ENCODE measurements at regions not wholly inside any gene's neighbourhood (a gene's known extent, or its start where the extent isn't known, plus 50 kb on each side); places are given as distances from the start of the nearest gene placed in this dataset.

DNA sequence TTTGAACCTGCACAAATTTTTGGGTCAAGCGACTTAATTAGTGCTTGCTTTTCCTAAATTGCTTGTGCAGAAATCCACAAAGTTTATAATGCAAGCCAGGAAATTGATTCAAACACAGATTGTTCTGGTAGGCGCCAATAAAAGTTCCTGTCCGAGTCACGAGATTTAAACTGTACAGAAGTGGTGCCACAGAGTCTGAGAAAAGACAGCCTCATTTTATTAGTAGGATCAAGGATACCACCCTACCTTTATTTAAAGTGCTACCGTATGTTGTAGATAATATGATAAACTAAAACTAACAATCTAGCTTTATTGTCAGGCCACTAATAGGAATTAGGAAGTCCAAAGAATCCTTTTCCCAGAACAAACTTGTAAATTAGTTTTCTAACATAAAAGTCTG lies 696.7 kb downstream of the TNS3 start (continued):
- TF ChIP-seq, protein P1, sequence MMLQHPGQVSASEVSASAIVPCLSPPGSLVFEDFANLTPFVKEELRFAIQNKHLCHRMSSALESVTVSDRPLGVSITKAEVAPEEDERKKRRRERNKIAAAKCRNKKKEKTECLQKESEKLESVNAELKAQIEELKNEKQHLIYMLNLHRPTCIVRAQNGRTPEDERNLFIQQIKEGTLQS (IDR thresholded peaks at IDR 0.05), result no peak
- TF ChIP-seq ZBTB33 (IDR thresholded peaks at IDR 0.05), result no peak

DNA sequence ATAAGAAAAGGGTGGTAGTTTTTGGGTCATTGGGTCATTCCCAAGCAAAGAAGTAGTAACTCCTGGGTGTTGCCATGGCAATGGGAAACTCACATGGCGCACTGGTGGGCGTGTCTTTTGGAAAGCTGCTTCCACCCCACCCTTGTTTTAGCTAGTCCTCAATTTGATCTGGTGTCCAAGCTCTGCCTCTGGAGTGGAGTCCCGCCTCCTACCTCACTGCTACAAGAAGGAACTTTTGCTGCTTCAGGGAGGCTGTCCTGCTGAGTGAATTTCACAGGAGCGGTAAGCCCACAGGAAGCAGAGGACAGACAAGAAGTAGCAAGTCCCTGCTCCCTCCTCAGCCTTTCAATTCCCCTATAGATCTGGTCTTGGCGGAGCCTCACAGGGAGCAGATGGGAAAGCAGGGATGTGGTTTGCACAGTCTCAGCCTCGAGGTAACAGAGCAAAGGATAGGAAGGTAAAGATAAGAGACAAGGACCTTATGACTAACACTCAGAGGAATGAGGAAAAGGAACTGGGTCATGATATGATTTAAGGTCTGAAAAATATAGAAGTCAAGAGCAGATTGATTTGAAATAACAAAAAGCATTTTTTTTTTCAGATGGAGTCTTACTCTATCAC lies 700.3 kb downstream of the TNS3 start:
- H3K9me3 ChIP-seq (ENCODE audit: control insufficient read depth in 4 of 4, low read length in 3 of 4), result no peaks in the 10 kb centered on the region
- no peaks in the 10 kb centered on the region for H3K4me1 ChIP-seq (ENCODE audit: control insufficient read depth in 4 of 4, insufficient read depth in 4 of 4, low read length in 3 of 4)
- no peak overlapping the region for H3K4me3 ChIP-seq (ENCODE audit: low read depth in 1 of 3, low read length in 3 of 3)
- no peak for DNase-seq (ENCODE audit: low spot score)
- no peak overlapping the region for H3K27ac ChIP-seq (ENCODE audit: low read depth in 1 of 2, low read length in 2 of 2)
- H3K36me3 ChIP-seq (ENCODE audit: control insufficient read depth in 4 of 4, insufficient read depth in 3 of 4, low read depth in 1 of 4, low read length in 3 of 4), result no peaks in the 10 kb centered on the region
- no peak overlapping the region for H3K9ac ChIP-seq (ENCODE audit: low read depth in 1 of 2, low read length in 2 of 2)
- 85% methylated on average over 6 of the region's 6 CpGs for WGBS
- no peaks in the 10 kb centered on the region for H3K27me3 ChIP-seq (ENCODE audit: control insufficient read depth in 4 of 4, insufficient read depth in 4 of 4, low read length in 3 of 4)
- TF ChIP-seq SP1 (IDR thresholded peaks at IDR 0.05) (no peak), TAF1 (conservative IDR thresholded peaks at IDR 0.05) (no peak), HNF4A (conservative IDR thresholded peaks at IDR 0.05) (no peak), EGR1 (IDR thresholded peaks at IDR 0.05; ENCODE audit: low read depth in 2 of 2) (no peak), GABPA (IDR thresholded peaks at IDR 0.05 in 1 of 2, conservative IDR thresholded peaks at IDR 0.05 in 1 of 2) (no peak)

- H3K27ac ChIP-seq (ENCODE audit: low read depth in 1 of 2, low read length in 2 of 2), result no peak overlapping the region
- WGBS, result 82% methylated on average over 7 of the region's 7 CpGs
- no peaks in the 10 kb centered on the region for H3K36me3 ChIP-seq (ENCODE audit: control insufficient read depth in 4 of 4, insufficient read depth in 3 of 4, low read depth in 1 of 4, low read length in 3 of 4)
- no peak overlapping the region for H3K9ac ChIP-seq (ENCODE audit: low read depth in 1 of 2, low read length in 2 of 2)
- H3K4me3 ChIP-seq (ENCODE audit: low read depth in 1 of 3, low read length in 3 of 3), result no peak overlapping the region
- H3K4me1 ChIP-seq (ENCODE audit: control insufficient read depth in 4 of 4, insufficient read depth in 4 of 4, low read length in 3 of 4), result no peaks in the 10 kb centered on the region
- H3K9me3 ChIP-seq (ENCODE audit: control insufficient read depth in 4 of 4, low read length in 3 of 4), result no peaks in the 10 kb centered on the region
- no peak for DNase-seq (ENCODE audit: low spot score)
- H3K27me3 ChIP-seq (ENCODE audit: control insufficient read depth in 4 of 4, insufficient read depth in 4 of 4, low read length in 3 of 4), result no peaks in the 10 kb centered on the region
- no peak for TF ChIP-seq CTCF (IDR thresholded peaks at IDR 0.05; ENCODE audit: low read depth, low read length, missing input control)
- TF ChIP-seq FOXA2 (IDR thresholded peaks at IDR 0.05), result no peak
- TF ChIP-seq, protein P1 (IDR thresholded peaks at IDR 0.05), result no peak
- TF ChIP-seq SP1 (IDR thresholded peaks at IDR 0.05), result no peak
- no peak for TF ChIP-seq RXRA (IDR thresholded peaks at IDR 0.05)
- TF ChIP-seq ZBTB33 (IDR thresholded peaks at IDR 0.05), result no peak
- no peak for TF ChIP-seq RAD21 (IDR thresholded peaks at IDR 0.05)
- no peak for TF ChIP-seq HNF4G (IDR thresholded peaks at IDR 0.05)
- no peak for TF ChIP-seq FOXA1 (IDR thresholded peaks at IDR 0.05)
- no peak for TF ChIP-seq TAF1 (conservative IDR thresholded peaks at IDR 0.05)
- TF ChIP-seq, protein P2, sequence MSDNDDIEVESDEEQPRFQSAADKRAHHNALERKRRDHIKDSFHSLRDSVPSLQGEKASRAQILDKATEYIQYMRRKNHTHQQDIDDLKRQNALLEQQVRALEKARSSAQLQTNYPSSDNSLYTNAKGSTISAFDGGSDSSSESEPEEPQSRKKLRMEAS (IDR thresholded peaks at IDR 0.05), result no peak
- no peak for TF ChIP-seq GABPA (IDR thresholded peaks at IDR 0.05 in 1 of 2, conservative IDR thresholded peaks at IDR 0.05 in 1 of 2)
- TF ChIP-seq HNF4A (conservative IDR thresholded peaks at IDR 0.05), result no peak
- no peak for TF ChIP-seq EGR1 (IDR thresholded peaks at IDR 0.05; ENCODE audit: low read depth in 2 of 2)
- no peak for TF ChIP-seq REST (IDR thresholded peaks at IDR 0.05)
- no peak for TF ChIP-seq YY1 (IDR thresholded peaks at IDR 0.05)
- TF ChIP-seq JUND (IDR thresholded peaks at IDR 0.05), result no peak
- no peak for TF ChIP-seq NR2F2 (IDR thresholded peaks at IDR 0.05)
Measured at GRCh38 chr7:46880508-46881196, 701.3 kb downstream of the TNS3 start.

Measured in liver (tissue), 8 donors.